ENCODE measurements at regions not wholly inside any gene's neighbourhood (a gene's known extent, or its start where the extent isn't known, plus 50 kb on each side); places are given as distances from the start of the nearest gene placed in this dataset.

- DNase-seq (ENCODE audit: low read depth) = no peak
- no peak overlapping the region for H3K4me3 ChIP-seq (replicated peaks; ENCODE audit: low read depth, low read length)
- no peak for TF ChIP-seq CTCF (IDR thresholded peaks at IDR 0.05; ENCODE audit: low read length, missing control alignments)
Observed at GRCh38 chr11:15698855-15699254, 584.1 kb downstream of the INSC start.

GRCh38 chr11:15699978-15700377, 585.3 kb downstream of the INSC start:
- DNase-seq (ENCODE audit: low read depth) = no peak
- H3K4me3 ChIP-seq (replicated peaks; ENCODE audit: low read depth, low read length) = no peak overlapping the region
- TF ChIP-seq CTCF (IDR thresholded peaks at IDR 0.05; ENCODE audit: low read length, missing control alignments) = no peak

- H3K4me3 ChIP-seq (replicated peaks; ENCODE audit: low read depth, low read length) = no peak overlapping the region
Observed at GRCh38 chr11:15700456-15700855, 585.7 kb downstream of the INSC start.

GRCh38 chr11:15704064-15704463, 589.3 kb downstream of the INSC start:
- no peak for TF ChIP-seq CTCF (IDR thresholded peaks at IDR 0.05; ENCODE audit: low read length, missing control alignments)
- H3K4me3 ChIP-seq (replicated peaks; ENCODE audit: low read depth, low read length) = no peak overlapping the region
- no peak for DNase-seq (ENCODE audit: low read depth)

More at GRCh38 chr11:15700456-15700855, 585.7 kb downstream of the INSC start:
- no peak for DNase-seq (ENCODE audit: low read depth)
- no peak for TF ChIP-seq CTCF (IDR thresholded peaks at IDR 0.05; ENCODE audit: low read length, missing control alignments)

- TF ChIP-seq CTCF (IDR thresholded peaks at IDR 0.05; ENCODE audit: low read length, missing control alignments) = no peak
- H3K4me3 ChIP-seq (replicated peaks; ENCODE audit: low read depth, low read length) = no peak overlapping the region
- no peak for DNase-seq (ENCODE audit: low read depth)
Observed at GRCh38 chr11:15704556-15704955, 589.8 kb downstream of the INSC start.

GRCh38 chr11:15705891-15706290, 591.2 kb downstream of the INSC start:
- no peak overlapping the region for H3K4me3 ChIP-seq (replicated peaks; ENCODE audit: low read depth, low read length)
- DNase-seq (ENCODE audit: low read depth) = no peak
- TF ChIP-seq CTCF (IDR thresholded peaks at IDR 0.05; ENCODE audit: low read length, missing control alignments) = no peak

- TF ChIP-seq CTCF (IDR thresholded peaks at IDR 0.05; ENCODE audit: low read length, missing control alignments) = no peak
- no peak overlapping the region for H3K4me3 ChIP-seq (replicated peaks; ENCODE audit: low read depth, low read length)
- DNase-seq (ENCODE audit: low read depth) = no peak
Observed at GRCh38 chr11:15707194-15707593, 592.5 kb downstream of the INSC start.

All from fibroblast of pulmonary artery (primary cell).